Panc1 (cell line): ENCODE measurements at regions not wholly inside any gene's neighbourhood (a gene's known extent, or its start where the extent isn't known, plus 50 kb on each side); places are given as distances from the start of the nearest gene placed in this dataset.

Source experiments
- ATAC-seq: fragments of 200-7000 bp; cut with Tn5 transposase; 2 replicates; pipeline ENCODE4 v1.9.1; 2020; ENCODE audit warnings: mild to moderate bottlenecking, moderate library complexity
- BruUV-seq: library from RNA; stranded (reverse); fragments of 400-500 nt; replicated peaks from 2 replicates; lab custom pipeline; 2021; lab: Mats Ljungman, UMichigan
- CTCF ChIA-PET: fragments of 300-600 bp; sonication (Branson Sonifier 250); formaldehyde crosslinking; loops from one replicate; lab custom pipeline; 2022; ENCODE audit warnings: antibody characterized with exemption; lab: Charles Lee
- POLR2A ChIA-PET: fragments of 300-600 bp; sonication (Branson Sonifier 250); formaldehyde crosslinking; loops from one replicate; lab custom pipeline; 2022; ENCODE audit warnings: antibody characterized with exemption; lab: Charles Lee
- DNase-seq: peaks from one replicate; pipeline ENCODE4 v3.0.0-alpha.2; 2010; ENCODE audit warnings: low read depth, low spot score
- H3K27ac ChIP-seq: 2 replicates; pipeline ENCODE4 v1.5.1; 2011; ENCODE audit warnings: mild to moderate bottlenecking, low read length, inconsistent platforms
- H3K27me3 ChIP-seq: fragments of 200-500 bp; sonication (Bioruptor generic); 2 replicates; pipeline ENCODE4 v1.6.0; 2014; ENCODE audit warnings: low read length, inconsistent platforms; ENCODE audit not compliant: control insufficient read depth, insufficient read depth
- H3K36me3 ChIP-seq: fragments of 200-500 bp; sonication (Bioruptor generic); 2 replicates; pipeline ENCODE4 v1.5.1; 2014; ENCODE audit warnings: inconsistent platforms, mild to moderate bottlenecking, low read length, moderate library complexity; ENCODE audit not compliant: control insufficient read depth, insufficient read depth
- H3K4me1 ChIP-seq: 2 replicates; pipeline ENCODE4 v1.5.1; 2011; ENCODE audit warnings: inconsistent platforms, mild to moderate bottlenecking, low read length, moderate library complexity; ENCODE audit not compliant: control insufficient read depth, insufficient read depth
- H3K4me3 ChIP-seq, 2 experiments: 2 replicates each; pipeline ENCODE4 v1.5.1; 2011 to 2012; ENCODE audit warnings: low read depth in 2 of 2, low read length in 2 of 2, mild to moderate bottlenecking in 2 of 2, inconsistent platforms in 1 of 2, moderate library complexity in 1 of 2
- H3K9me3 ChIP-seq: fragments of 200-500 bp; sonication (Bioruptor generic); 2 replicates; pipeline ENCODE4 v1.5.1; 2014; ENCODE audit warnings: low read depth, mild to moderate bottlenecking, inconsistent platforms, low read length, moderate library complexity; ENCODE audit not compliant: control insufficient read depth, insufficient read depth
- CTCF ChIP-seq: fragments of 450-650 bp; IDR thresholded peaks from 2 replicates; pipeline ENCODE4 v1.5.1; 2017; ENCODE audit warnings: mild to moderate bottlenecking
- POLR2AphosphoS5 ChIP-seq: IDR thresholded peaks from 2 replicates; pipeline ENCODE4 v1.6.1; 2012; ENCODE audit warnings: mild to moderate bottlenecking, low read depth, low read length, moderate library complexity
- REST ChIP-seq, 2 experiments: IDR thresholded peaks; 2 replicates each; pipeline ENCODE4 v1.6.1; 2011 to 2012; ENCODE audit warnings: low read depth in 2 of 2, control low read depth in 1 of 2, low read length in 1 of 2, mild to moderate bottlenecking in 1 of 2, moderate library complexity in 1 of 2; ENCODE audit not compliant: insufficient read depth in 1 of 2
- SIN3A ChIP-seq: IDR thresholded peaks from 2 replicates; pipeline ENCODE4 v1.6.1; 2012; ENCODE audit warnings: low read depth, mild to moderate bottlenecking, low read length, moderate library complexity, borderline replicate concordance; ENCODE audit not compliant: insufficient read depth
- TCF7L2 ChIP-seq: IDR thresholded peaks from 2 replicates; pipeline ENCODE4 v1.6.1; 2011; ENCODE audit warnings: mild to moderate bottlenecking, low read depth, low read length, inconsistent platforms
- in situ Hi-C: cut with HindIII; loops from 2 replicates; pipeline ENCODE4 v1.10.0; 2016; ENCODE audit warnings: low sequenced_read_pairs, low pct_unique_long_range_greater_than_20kb
- intact Hi-C: fragments of 100-400 bp; cut with micrococcal nuclease; formaldehyde crosslinking; loops from one replicate; pipeline ENCODE4 v1.10.0; 2022; ENCODE audit not compliant: unreplicated experiment

- Histone ChIP-seq H3K27me3 (no peaks in the 10 kb centered on the region), H3K27ac (no peak overlapping the region), H3K9me3 (no peaks in the 10 kb centered on the region), H3K36me3 (no peaks in the 10 kb centered on the region), H3K4me1 (no peaks in the 10 kb centered on the region), H3K4me3 (no peak overlapping the region)
- ATAC-seq (no peak), DNase-seq (no peak)
- intact Hi-C loops (no loop called here), in situ Hi-C loops (no loop called here)
- TF ChIP-seq POLR2AphosphoS5 (no peak), REST (IDR thresholded peaks at IDR 0.05; ENCODE audit: insufficient read depth in 1 of 2, low read depth in 2 of 2, low read length in 1 of 2) (no peak), SIN3A (no peak), CTCF (no peak), TCF7L2 (no peak)
- POLR2A ChIA-PET = no interaction called here
- CTCF ChIA-PET = no interaction called here
- no TSS peak for BruUV-seq
Observed at GRCh38 chr16:11431915-11432465, 86.7 kb downstream of the RMI2 start.

- Histone ChIP-seq H3K4me1 (no peaks in the 10 kb centered on the region), H3K4me3 (no peak overlapping the region), H3K27ac (no peak overlapping the region), H3K27me3 (no peaks in the 10 kb centered on the region), H3K36me3 (no peaks in the 10 kb centered on the region), H3K9me3 (no peaks in the 10 kb centered on the region)
- ATAC-seq (no peak), DNase-seq (no peak)
- CTCF ChIA-PET = no interaction called here
- in situ Hi-C loops (no loop called here), intact Hi-C loops (no loop called here)
- POLR2A ChIA-PET = interaction anchor here (0.6 kb wide), 1 partner anchor 214 kb away, joined by 4 read pairs; no protein-coding TSS in a partner anchor
- TF ChIP-seq TCF7L2 (no peak), SIN3A (no peak), POLR2AphosphoS5 (no peak), CTCF (no peak), REST (IDR thresholded peaks at IDR 0.05; ENCODE audit: insufficient read depth in 1 of 2, low read depth in 2 of 2, low read length in 1 of 2) (no peak)
- BruUV-seq = no TSS peak
Observed at GRCh38 chr16:11432856-11433395, 87.7 kb downstream of the RMI2 start.
